K562 (cell line): ENCODE measurements at regions not wholly inside any gene's neighbourhood (a gene's known extent, or its start where the extent isn't known, plus 50 kb on each side); places are given as distances from the start of the nearest gene placed in this dataset.

Source experiments
- ATAC-seq: fragments of 200-7000 bp; cut with Tn5 transposase; 3 replicates; pipeline ENCODE4 v1.9.1; 2020; ENCODE audit warnings: moderate library complexity
- BruUV-seq: library from RNA; stranded (reverse); fragments of 400-500 nt; replicated peaks from 2 replicates; lab custom pipeline; 2021; lab: Mats Ljungman, UMichigan
- CTCF ChIA-PET: fragments of 300-600 bp; formaldehyde crosslinking; extraction: SDS; loops from one replicate; lab custom pipeline; 2021; ENCODE audit warnings: low intra/inter-chr PET ratio; lab: Yijun Ruan, JAX
- POLR2A ChIA-PET: fragments of 300-600, 350-650 bp; sonication (Branson Sonifier 250); formaldehyde crosslinking; extraction: SDS; loops from one replicate; lab custom pipeline; 2021; ENCODE audit warnings: antibody characterized with exemption, inconsistent platforms; lab: Yijun Ruan, JAX
- DNase-seq, 4 experiments: peaks; one replicate each; pipeline versions ENCODE4 v3.0.0 to v3.0.0-alpha.2; 2011 to 2018; ENCODE audit warnings: low spot score in 3 of 4, mixed read lengths in 3 of 4; ENCODE audit errors: extremely low read depth in 1 of 4
- FAIRE-seq: peaks from 2 replicates; lab custom pipeline; 2011; peaks lifted over from hg19 to GRCh38; lab: Jason Lieb, UNC
- H2AFZ ChIP-seq: 2 replicates; pipeline ENCODE4 v1.6.0; 2011; ENCODE audit warnings: low read depth, low read length, control low read depth, inconsistent platforms
- H3K27ac ChIP-seq: fragments of 200-600 bp; 3 replicates; pipeline ENCODE4 v1.8.0; 2011; ENCODE audit warnings: low read depth, mild to moderate bottlenecking, control low read depth, inconsistent platforms, low read length, moderate library complexity, mixed read lengths; ENCODE audit errors: extremely low read depth
- H3K27me3 ChIP-seq, 2 experiments: fragments of 300-600 bp in 1 of 2; 2 replicates in 1 of 2; 3 replicates in 1 of 2; pipeline versions ENCODE4 v1.6.0 to v1.8.0; 2011; ENCODE audit warnings: inconsistent platforms in 2 of 2, low read length in 2 of 2, mild to moderate bottlenecking in 1 of 2, mixed read lengths in 1 of 2, moderate library complexity in 1 of 2; ENCODE audit not compliant: control insufficient read depth in 2 of 2, insufficient read depth in 2 of 2
- H3K36me3 ChIP-seq: fragments of 300-600 bp; 3 replicates; pipeline ENCODE4 v1.8.0; 2011; ENCODE audit warnings: mild to moderate bottlenecking, low read length, inconsistent platforms; ENCODE audit not compliant: control insufficient read depth, insufficient read depth
- H3K4me1 ChIP-seq, 2 experiments: fragments of 200-600 bp in 1 of 2; replicated peaks in 1 of 2; 2 replicates in 1 of 2; 3 replicates in 1 of 2; pipeline versions ENCODE4 v1.5.1 to v1.8.0; 2011; ENCODE audit warnings: inconsistent platforms in 2 of 2, low read length in 2 of 2, mild to moderate bottlenecking in 1 of 2, mixed read lengths in 1 of 2, moderate library complexity in 1 of 2; ENCODE audit not compliant: control insufficient read depth in 2 of 2, insufficient read depth in 2 of 2
- H3K4me2 ChIP-seq: 2 replicates; pipeline ENCODE4 v1.6.1; 2011; ENCODE audit warnings: low read length, control low read depth, inconsistent platforms, mixed read lengths; ENCODE audit not compliant: insufficient read depth
- H3K4me3 ChIP-seq: fragments of 200-600 bp; sonication (generic), shearing (Covaris generic); 2 replicates; pipeline ENCODE4 v1.5.1; 2016; ENCODE audit warnings: control low read depth, inconsistent platforms
- H3K79me2 ChIP-seq: fragments of 200-600 bp; 3 replicates; pipeline ENCODE4 v1.8.0; 2011; ENCODE audit warnings: low read length, inconsistent platforms; ENCODE audit not compliant: control insufficient read depth, insufficient read depth
- H3K9ac ChIP-seq, 2 experiments: 2 replicates each; pipeline versions ENCODE4 v1.6.0 to v1.6.1; 2011; ENCODE audit warnings: low read depth in 2 of 2, low read length in 2 of 2, control low read depth in 1 of 2, inconsistent platforms in 1 of 2, mild to moderate bottlenecking in 1 of 2, mixed read lengths in 1 of 2; ENCODE audit not compliant: insufficient read depth in 1 of 2
- H3K9me1 ChIP-seq: one replicate; pipeline ENCODE4 v1.6.0; 2011; ENCODE audit warnings: inconsistent platforms, mild to moderate bottlenecking, low read length, moderate library complexity; ENCODE audit not compliant: control insufficient read depth, insufficient read depth
- H3K9me3 ChIP-seq: replicated peaks from 2 replicates; pipeline ENCODE4 v1.5.1; 2011; ENCODE audit warnings: low read depth, low read length, inconsistent platforms; ENCODE audit not compliant: control insufficient read depth, insufficient read depth
- H4K20me1 ChIP-seq: replicated peaks from 2 replicates; pipeline ENCODE4 v1.6.1; 2011; ENCODE audit warnings: low read length, inconsistent platforms, mixed read lengths; ENCODE audit not compliant: control insufficient read depth, insufficient read depth
- ARID3B ChIP-seq: fragments of 250-450 bp; sonication (Bioruptor Pico); IDR thresholded peaks from 2 replicates; pipeline ENCODE4 v1.4.0; 2020; ENCODE audit warnings: borderline replicate concordance
- ATF4 ChIP-seq: fragments of 450-650 bp; formaldehyde crosslinking; IDR thresholded peaks from 2 replicates; pipeline ENCODE4 v1.4.0; 2022; ENCODE audit warnings: mild to moderate bottlenecking, moderate library complexity
- CHAMP1 ChIP-seq: fragments of 450-650 bp; IDR thresholded peaks from 2 replicates; pipeline ENCODE4 v1.6.1; 2016; ENCODE audit warnings: mild to moderate bottlenecking
- CREBBP ChIP-seq: IDR thresholded peaks from one replicate; pipeline ENCODE4 v1.6.1; 2012; ENCODE audit warnings: low read depth, mild to moderate bottlenecking, control low read depth, inconsistent platforms, low read length
- DEAF1 ChIP-seq: fragments of 450-650 bp; formaldehyde crosslinking; IDR thresholded peaks from 2 replicates; pipeline ENCODE4 v1.4.0; 2020; ENCODE audit warnings: mild to moderate bottlenecking, moderate library complexity
- FOXJ2 ChIP-seq: fragments of 200-800 bp; sonication (Bioruptor generic); IDR thresholded peaks from 2 replicates; pipeline ENCODE4 v1.6.1; 2016; ENCODE audit warnings: missing genetic modification characterization, missing compliant biosample characterization
- FOXO4 ChIP-seq: fragments of 450-650 bp; formaldehyde crosslinking; IDR thresholded peaks from 2 replicates; pipeline ENCODE4 v1.4.0; 2020; ENCODE audit warnings: mild to moderate bottlenecking, moderate library complexity
- PKNOX1 ChIP-seq: fragments of 450-650 bp; IDR thresholded peaks from 2 replicates; pipeline ENCODE4 v1.6.1; 2016
- RFX5 ChIP-seq: IDR thresholded peaks from 2 replicates; pipeline ENCODE4 v1.6.1; 2011; ENCODE audit warnings: low read depth, mild to moderate bottlenecking, improper control_type of control experiment, low read length
- ZNF384 ChIP-seq: IDR thresholded peaks from 2 replicates; pipeline ENCODE4 v1.6.1; 2012; ENCODE audit warnings: low read depth, low read length, improper control_type of control experiment
- ZNF444 ChIP-seq: fragments of 250-450 bp; sonication (Bioruptor Pico); IDR thresholded peaks from 2 replicates; pipeline ENCODE4 v1.4.0; 2020; ENCODE audit warnings: mild to moderate bottlenecking, moderate library complexity
- ZNF57 ChIP-seq: fragments of 450-650 bp; formaldehyde crosslinking; IDR thresholded peaks from 2 replicates; pipeline ENCODE4 v1.4.0; 2020; ENCODE audit warnings: mild to moderate bottlenecking, moderate library complexity
- WGBS: fragments of 100-300 bp; shearing (Covaris generic); methylation state at CpG from one replicate; pipeline ENCODE4 v1.1.6; 2016; ENCODE audit warnings: low coverage, mixed read lengths; ENCODE audit not compliant: insufficient coverage; ENCODE audit errors: missing lambda C conversion rate; 5-methylcytosine and 5-hydroxymethylcytosine counted together
- in situ Hi-C: fragments of 300-500 bp; cut with MboI; formaldehyde crosslinking; loops from 4 replicates; pipeline ENCODE4 v1.15.0; 2018; ENCODE audit warnings: inconsistent platforms, mixed read lengths
- intact Hi-C: fragments of 100-400 bp; cut with micrococcal nuclease; formaldehyde crosslinking; loops from 2 replicates; pipeline ENCODE4 v1.14.2; 2022

- Histone ChIP-seq H3K4me2 (no peak overlapping the region), H3K9me1 (no peaks in the 10 kb centered on the region), H3K27me3 (peaks cover 0 to 4% of the 10 kb centered on the region in 2 experiments; a peak in 1 of 5 replicates), H3K27ac (no peak overlapping the region), H3K9ac (no peak overlapping the region), H3K4me3 (no peak overlapping the region), H3K4me1 (no peaks in the 10 kb centered on the region), H3K9me3 (no peaks in the 10 kb centered on the region), H3K36me3 (no peaks in the 10 kb centered on the region), H3K79me2 (no peaks in the 10 kb centered on the region), H2AFZ (no peak overlapping the region), H4K20me1 (no peaks in the 10 kb centered on the region)
- no peak for FAIRE-seq
- TF ChIP-seq ZNF384 (no peak), ZNF57 (no peak), PKNOX1 (no peak), FOXJ2 (tag) (no peak), ZNF444 (no peak), ARID3B (no peak), DEAF1 (CRISPR knock-in tag) (no peak), ATF4 (no peak), CHAMP1 (no peak), FOXO4 (CRISPR knock-in tag) (no peak), CREBBP (no peak), RFX5 (no peak)
- no TSS peak for BruUV-seq
- no peak for ATAC-seq
- DNase-seq = no peak
- in situ Hi-C loops (no loop called here), intact Hi-C loops (no loop called here)
- ChIA-PET POLR2A (interaction anchor here (0.6 kb wide), 1 partner anchor 51 kb away, joined by 3 read pairs; no protein-coding TSS in a partner anchor), CTCF (no interaction called here)
- under 1% methylated on average over 6 of the region's 6 CpGs for WGBS
Measured at GRCh38 chr20:40617594-40617993, 71.4 kb downstream of the MAFB start.
